Astrocyte of the spinal cord (primary cell): ENCODE measurements at regions not wholly inside any gene's neighbourhood (a gene's known extent, or its start where the extent isn't known, plus 50 kb on each side); places are given as distances from the start of the nearest gene placed in this dataset.

Experiments used
- DNase-seq: peaks from one replicate; pipeline ENCODE4 v3.0.0; 2011; ENCODE audit warnings: low read depth, low spot score
- H3K4me3 ChIP-seq: 2 replicates; pipeline ENCODE4 v1.5.1; 2011; ENCODE audit warnings: low read depth, mild to moderate bottlenecking, low read length, moderate library complexity
- in situ Hi-C: cut with HindIII; loops from 2 replicates; pipeline ENCODE4 v1.10.0; 2017; ENCODE audit warnings: low sequenced_read_pairs
- TF ChIP-seq, protein P1 (sequence below): IDR thresholded peaks from 2 replicates; pipeline ENCODE4 v1.5.1; 2012; ENCODE audit warnings: low read depth, mild to moderate bottlenecking, low read length, inconsistent platforms

DNA sequence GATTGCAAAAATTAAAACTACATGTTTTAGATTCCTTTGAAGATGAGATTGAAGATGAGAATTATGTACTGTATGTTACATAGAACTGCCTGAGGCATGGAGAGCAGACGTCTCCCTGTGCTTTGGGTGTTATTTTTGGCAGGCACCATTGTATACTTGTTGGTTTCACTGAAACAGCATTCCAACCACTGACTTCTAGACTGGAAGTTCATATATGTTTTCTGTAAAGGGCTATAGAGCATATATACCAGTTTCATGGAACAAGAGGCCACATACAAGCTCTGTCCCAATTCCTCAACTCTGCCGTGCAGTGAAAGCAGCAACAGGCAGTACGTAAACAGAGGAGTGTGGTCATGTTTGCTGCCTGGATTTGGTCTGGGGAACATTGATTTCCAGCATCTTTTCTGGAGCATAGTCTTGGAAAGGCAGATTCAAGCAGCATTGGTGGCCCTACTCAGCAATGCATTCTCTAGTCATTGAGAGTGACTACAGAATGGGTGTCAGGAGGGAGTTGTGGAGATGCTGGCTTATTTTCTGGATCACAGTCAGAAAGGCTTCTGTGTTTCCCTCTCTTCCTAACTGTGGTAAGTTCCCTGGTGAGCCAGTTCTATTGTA is 57.6 kb upstream of the CNTN1 start:
- H3K4me3 ChIP-seq, result no peak overlapping the region
- TF ChIP-seq, protein P1, sequence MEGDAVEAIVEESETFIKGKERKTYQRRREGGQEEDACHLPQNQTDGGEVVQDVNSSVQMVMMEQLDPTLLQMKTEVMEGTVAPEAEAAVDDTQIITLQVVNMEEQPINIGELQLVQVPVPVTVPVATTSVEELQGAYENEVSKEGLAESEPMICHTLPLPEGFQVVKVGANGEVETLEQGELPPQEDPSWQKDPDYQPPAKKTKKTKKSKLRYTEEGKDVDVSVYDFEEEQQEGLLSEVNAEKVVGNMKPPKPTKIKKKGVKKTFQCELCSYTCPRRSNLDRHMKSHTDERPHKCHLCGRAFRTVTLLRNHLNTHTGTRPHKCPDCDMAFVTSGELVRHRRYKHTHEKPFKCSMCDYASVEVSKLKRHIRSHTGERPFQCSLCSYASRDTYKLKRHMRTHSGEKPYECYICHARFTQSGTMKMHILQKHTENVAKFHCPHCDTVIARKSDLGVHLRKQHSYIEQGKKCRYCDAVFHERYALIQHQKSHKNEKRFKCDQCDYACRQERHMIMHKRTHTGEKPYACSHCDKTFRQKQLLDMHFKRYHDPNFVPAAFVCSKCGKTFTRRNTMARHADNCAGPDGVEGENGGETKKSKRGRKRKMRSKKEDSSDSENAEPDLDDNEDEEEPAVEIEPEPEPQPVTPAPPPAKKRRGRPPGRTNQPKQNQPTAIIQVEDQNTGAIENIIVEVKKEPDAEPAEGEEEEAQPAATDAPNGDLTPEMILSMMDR, result no peak
- DNase-seq, result no peak
- in situ Hi-C loops, result no loop called here

DNA sequence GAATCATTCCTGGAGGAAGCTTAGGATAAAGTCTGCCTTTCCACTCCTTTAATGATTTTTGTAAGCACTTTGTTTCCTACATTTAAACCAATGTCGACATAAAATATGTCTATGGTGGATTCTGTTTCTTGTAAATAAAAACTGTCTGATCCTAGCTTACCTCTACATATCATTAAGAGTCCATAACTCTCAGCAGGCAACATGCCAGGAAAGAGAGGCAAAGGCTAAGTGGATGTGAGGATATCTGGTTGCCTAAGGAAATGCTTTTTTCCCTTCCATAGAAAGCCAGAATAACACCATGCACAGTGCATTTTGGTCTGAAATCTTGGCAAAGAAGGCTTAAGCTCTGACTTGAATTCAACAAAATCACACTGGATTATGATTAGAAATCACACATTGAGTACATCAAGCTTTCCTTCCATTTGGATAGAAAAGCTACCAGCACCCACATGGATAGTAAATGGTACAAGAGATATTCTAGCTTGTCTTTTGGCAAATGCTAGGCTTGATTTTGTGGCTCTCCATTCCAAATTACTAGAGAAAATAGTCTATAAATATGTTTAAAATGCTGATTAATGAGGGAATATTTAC is 57.0 kb upstream of the CNTN1 start:
- in situ Hi-C loops, result no loop called here
- H3K4me3 ChIP-seq, result no peak overlapping the region

More for the DNA sequence above, 57.0 kb upstream of the CNTN1 start:
- DNase-seq, result peak; percentile 5
- TF ChIP-seq, protein P1, result no peak
